ENCODE measurements at regions not wholly inside any gene's neighbourhood (a gene's known extent, or its start where the extent isn't known, plus 50 kb on each side); places are given as distances from the start of the nearest gene placed in this dataset.

DNA sequence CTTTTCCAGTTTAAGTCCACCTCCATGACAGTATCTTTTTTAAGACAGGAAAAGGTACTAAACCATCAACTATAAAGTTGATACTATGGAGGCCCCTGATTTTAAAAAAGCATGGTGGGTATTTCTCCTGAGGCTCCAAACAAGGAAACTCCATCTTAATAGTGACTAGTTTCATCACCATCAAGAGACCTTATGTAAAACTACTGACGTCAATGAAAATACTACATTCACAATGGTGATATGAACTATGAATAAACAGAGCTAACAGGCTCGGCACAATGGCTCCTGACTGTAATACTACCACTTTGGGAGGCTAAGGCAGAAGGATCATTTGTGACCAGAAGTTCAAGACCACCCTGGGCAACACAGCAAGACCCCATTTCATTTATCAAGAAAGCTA is 162.7 kb downstream of the KLF12 start:
- H3K27me3 ChIP-seq, result no peaks in the 10 kb centered on the region
- no peak overlapping the region for H3K27ac ChIP-seq
- intact Hi-C loops (cut with DNase I), result no loop called here
- H3K9me3 ChIP-seq (replicated peaks in 1 of 3), result no peaks in the 10 kb centered on the region
- H3K4me3 ChIP-seq, result no peak overlapping the region
- no peaks in the 10 kb centered on the region for H3K36me3 ChIP-seq (replicated peaks in 1 of 2)
- 88 to 92% (median 90%) methylated on average over 2 of the region's 2 CpGs for WGBS, 4 donors
- H3K4me1 ChIP-seq (replicated peaks in 1 of 2), result no peaks in the 10 kb centered on the region
- no peak for DNase-seq
- TF ChIP-seq POLR2A (IDR thresholded peaks at IDR 0.05) (no peak), CTCF (IDR thresholded peaks at IDR 0.05) (no peak)

DNA sequence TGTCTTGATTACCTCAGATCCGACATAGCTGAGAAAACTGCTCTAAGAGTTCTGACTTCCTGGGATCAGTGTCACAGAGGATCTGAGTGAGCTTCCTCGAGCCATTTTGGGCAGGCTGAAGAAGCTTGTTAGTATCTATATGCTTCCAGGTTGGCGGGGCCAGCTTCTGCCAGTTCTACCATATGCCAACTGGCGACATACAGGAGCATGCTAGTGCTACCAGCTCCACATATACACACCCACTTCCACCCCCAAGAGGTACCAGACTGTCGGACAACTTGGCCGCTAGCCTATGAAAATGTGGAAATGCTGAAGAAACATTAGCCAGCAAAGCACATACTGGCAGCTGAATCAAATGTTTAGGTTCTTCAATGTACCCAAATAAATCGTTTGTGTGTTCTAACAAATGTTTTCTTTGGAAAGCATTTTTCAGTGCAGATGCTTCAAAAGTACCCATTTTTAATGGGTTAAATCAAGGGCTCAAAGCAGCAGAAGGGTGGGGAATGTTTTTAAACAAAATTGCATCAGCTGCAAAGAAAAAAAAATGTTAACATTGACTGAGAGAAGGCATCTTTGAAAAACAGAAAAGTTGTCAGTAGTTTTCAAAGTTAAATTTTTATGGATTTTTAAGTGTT is 163.7 kb downstream of the KLF12 start:
- Histone ChIP-seq H3K27me3 (no peaks in the 10 kb centered on the region), H3K4me3 (no peak overlapping the region), H3K4me1 (replicated peaks in 1 of 2) (no peaks in the 10 kb centered on the region), H3K27ac (no peak overlapping the region), H3K9me3 (replicated peaks in 1 of 3) (no peaks in the 10 kb centered on the region), H3K36me3 (replicated peaks in 1 of 2) (no peaks in the 10 kb centered on the region)
- 78 to 88% (median 85%) methylated on average over 7 of the region's 7 CpGs for WGBS, 4 donors
- intact Hi-C loops (cut with DNase I), result no loop called here
- TF ChIP-seq POLR2A (IDR thresholded peaks at IDR 0.05) (no peak), CTCF (IDR thresholded peaks at IDR 0.05) (no peak)
- DNase-seq, result no peak

DNA sequence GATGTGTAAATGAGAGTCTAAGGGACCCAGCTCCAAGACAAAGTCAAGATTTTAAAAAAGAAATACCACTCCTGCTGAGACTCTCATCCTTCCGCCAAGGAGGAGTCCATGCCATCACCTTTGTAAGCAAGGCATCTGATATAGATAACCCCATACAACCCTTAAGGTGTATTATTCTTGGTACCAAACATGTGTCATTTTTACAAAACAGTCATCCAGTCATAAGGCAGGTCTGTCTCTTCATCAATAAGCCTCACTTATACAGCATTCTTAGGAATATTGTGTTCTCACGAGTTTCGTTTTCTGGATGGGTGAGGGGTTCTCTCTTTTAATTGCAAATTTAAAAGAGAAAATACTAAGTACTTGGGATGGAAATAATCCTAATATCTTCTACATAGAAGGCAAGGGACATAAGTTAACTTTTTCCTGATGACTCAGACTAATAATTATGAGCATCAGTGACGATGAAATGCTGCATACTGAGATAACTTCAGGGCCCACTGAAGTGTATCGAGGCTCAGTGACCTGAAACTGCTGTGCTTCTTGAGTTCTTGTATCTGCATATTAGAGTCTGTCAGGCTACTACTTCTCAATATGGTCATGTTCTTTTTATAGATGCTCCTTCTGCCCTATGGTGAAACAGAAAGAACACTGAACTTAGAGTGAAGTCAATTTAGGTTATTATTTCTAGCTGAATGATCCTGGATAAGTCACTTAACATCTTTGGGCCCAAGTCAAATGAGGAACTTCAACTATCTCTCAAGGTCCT is 166.6 kb downstream of the KLF12 start:
- WGBS, 4 donors, result 90 to 93% (median 91%) methylated on average over 5 of the region's 5 CpGs
- TF ChIP-seq POLR2A (IDR thresholded peaks at IDR 0.05) (no peak), CTCF (IDR thresholded peaks at IDR 0.05) (no peak)
- no peak overlapping the region for H3K4me3 ChIP-seq
- intact Hi-C loops (cut with DNase I), result no loop called here
- H3K27me3 ChIP-seq, result no peaks in the 10 kb centered on the region
- DNase-seq, result no peak
- H3K9me3 ChIP-seq (replicated peaks in 1 of 3), result no peaks in the 10 kb centered on the region
- no peaks in the 10 kb centered on the region for H3K36me3 ChIP-seq (replicated peaks in 1 of 2)
- no peaks in the 10 kb centered on the region for H3K4me1 ChIP-seq (replicated peaks in 1 of 2)
- H3K27ac ChIP-seq, result no peak overlapping the region

- H3K4me1 ChIP-seq (replicated peaks in 1 of 2), result no peaks in the 10 kb centered on the region
- H3K4me3 ChIP-seq, result no peak overlapping the region
- intact Hi-C loops (cut with DNase I), result no loop called here
- H3K27me3 ChIP-seq, result no peaks in the 10 kb centered on the region
- no peak overlapping the region for H3K27ac ChIP-seq
- TF ChIP-seq CTCF (IDR thresholded peaks at IDR 0.05) (no peak), POLR2A (IDR thresholded peaks at IDR 0.05) (no peak)
- no peaks in the 10 kb centered on the region for H3K36me3 ChIP-seq (replicated peaks in 1 of 2)
- H3K9me3 ChIP-seq (replicated peaks in 1 of 3), result no peaks in the 10 kb centered on the region
- DNase-seq, result no peak
Observed at GRCh38 chr13:73966331-73966730, 167.9 kb downstream of the KLF12 start.
